ENCODE measurements at regions not wholly inside any gene's neighbourhood (a gene's known extent, or its start where the extent isn't known, plus 50 kb on each side); places are given as distances from the start of the nearest gene placed in this dataset.

GRCh38 chr14:34348592-34348991 lies 113.4 kb downstream of the SPTSSA start:
- Histone ChIP-seq H3K27me3 (replicated peaks in 2 of 5; ENCODE audit: control insufficient read depth in 4 of 5, insufficient read depth in 5 of 5, low read length in 4 of 5) (no peaks in the 10 kb centered on the region), H3K36me3 (ENCODE audit: control insufficient read depth in 4 of 4, insufficient read depth in 4 of 4, low read length in 3 of 4) (no peaks in the 10 kb centered on the region), H3K4me3 (ENCODE audit: control insufficient read depth in 1 of 7, extremely low read depth in 1 of 7, insufficient read depth in 4 of 7, low read depth in 2 of 7, low read length in 6 of 7) (no peak overlapping the region), H3K9me3 (ENCODE audit: control extremely low read depth in 1 of 5, control insufficient read depth in 4 of 5, insufficient read depth in 2 of 5, low read depth in 1 of 5, low read length in 4 of 5) (peaks cover 0 to 6% (median 0%) of the 10 kb centered on the region in 5 experiments), H3K27ac (ENCODE audit: insufficient read depth in 1 of 2, low read depth in 1 of 2, low read length in 2 of 2, poor library complexity in 1 of 2, severe bottlenecking in 2 of 2) (no peak overlapping the region), H3K4me1 (ENCODE audit: control extremely low read depth in 1 of 4, control insufficient read depth in 4 of 4, insufficient read depth in 4 of 4, low read length in 3 of 4) (no peaks in the 10 kb centered on the region)
- DNase-seq = no peak
- 88% methylated on average over 2 of the region's 6 CpGs for WGBS (ENCODE audit: insufficient coverage)
- CTCF ChIA-PET = interaction anchor here (0.6 kb wide), 1 partner anchor 577 kb away, joined by 4 read pairs; no protein-coding TSS in a partner anchor
- POLR2A ChIA-PET = no interaction called here

GRCh38 chr14:34347683-34348082 lies 114.4 kb downstream of the SPTSSA start:
- no CpG with 5 or more reads among the region's 2 CpGs for WGBS (ENCODE audit: insufficient coverage)
- no peak for DNase-seq
- CTCF ChIA-PET = no interaction called here

GRCh38 chr14:34345718-34346465 lies 116.1 kb downstream of the SPTSSA start:
- 97% methylated on average over 25 of the region's 26 CpGs for WGBS (ENCODE audit: insufficient coverage)
- ChIA-PET CTCF (interaction anchor here (1.3 kb wide), 1 partner anchor 21 kb away, joined by 3 read pairs; no protein-coding TSS in a partner anchor), POLR2A (interaction anchor here (0.8 kb wide), 1 partner anchor 17 kb away, joined by 3 read pairs; no protein-coding TSS in a partner anchor)

More at GRCh38 chr14:34347683-34348082, 114.4 kb downstream of the SPTSSA start:
- H3K9me3 ChIP-seq (ENCODE audit: control extremely low read depth in 1 of 5, control insufficient read depth in 4 of 5, insufficient read depth in 2 of 5, low read depth in 1 of 5, low read length in 4 of 5) = peaks cover 0 to 6% (median 0%) of the 10 kb centered on the region in 5 experiments
- no peaks in the 10 kb centered on the region for H3K27me3 ChIP-seq (replicated peaks in 2 of 5; ENCODE audit: control insufficient read depth in 4 of 5, insufficient read depth in 5 of 5, low read length in 4 of 5)
- POLR2A ChIA-PET = interaction anchor here (0.7 kb wide), 1 partner anchor 25 kb away, joined by 4 read pairs; no protein-coding TSS in a partner anchor
- no peaks in the 10 kb centered on the region for H3K36me3 ChIP-seq (ENCODE audit: control insufficient read depth in 4 of 4, insufficient read depth in 4 of 4, low read length in 3 of 4)
- no peak overlapping the region for H3K4me3 ChIP-seq (ENCODE audit: control insufficient read depth in 1 of 7, extremely low read depth in 1 of 7, insufficient read depth in 4 of 7, low read depth in 2 of 7, low read length in 6 of 7)
- no peaks in the 10 kb centered on the region for H3K4me1 ChIP-seq (ENCODE audit: control extremely low read depth in 1 of 4, control insufficient read depth in 4 of 4, insufficient read depth in 4 of 4, low read length in 3 of 4)
- no peak overlapping the region for H3K27ac ChIP-seq (ENCODE audit: insufficient read depth in 1 of 2, low read depth in 1 of 2, low read length in 2 of 2, poor library complexity in 1 of 2, severe bottlenecking in 2 of 2)

GRCh38 chr14:34344318-34344717 lies 117.7 kb downstream of the SPTSSA start:
- Histone ChIP-seq H3K4me1 (ENCODE audit: control extremely low read depth in 1 of 4, control insufficient read depth in 4 of 4, insufficient read depth in 4 of 4, low read length in 3 of 4) (no peaks in the 10 kb centered on the region), H3K27ac (ENCODE audit: insufficient read depth in 1 of 2, low read depth in 1 of 2, low read length in 2 of 2, poor library complexity in 1 of 2, severe bottlenecking in 2 of 2) (no peak overlapping the region), H3K27me3 (replicated peaks in 2 of 5; ENCODE audit: control insufficient read depth in 4 of 5, insufficient read depth in 5 of 5, low read length in 4 of 5) (no peaks in the 10 kb centered on the region), H3K36me3 (ENCODE audit: control insufficient read depth in 4 of 4, insufficient read depth in 4 of 4, low read length in 3 of 4) (no peaks in the 10 kb centered on the region), H3K9me3 (ENCODE audit: control extremely low read depth in 1 of 5, control insufficient read depth in 4 of 5, insufficient read depth in 2 of 5, low read depth in 1 of 5, low read length in 4 of 5) (peaks cover 0 to 6% (median 0%) of the 10 kb centered on the region in 5 experiments), H3K4me3 (ENCODE audit: control insufficient read depth in 1 of 7, extremely low read depth in 1 of 7, insufficient read depth in 4 of 7, low read depth in 2 of 7, low read length in 6 of 7) (no peak overlapping the region)
- no peak for DNase-seq
- ChIA-PET CTCF (interaction anchor here (1.3 kb wide), 1 partner anchor 19 kb away, joined by 3 read pairs; no protein-coding TSS in a partner anchor), POLR2A (no interaction called here)
- WGBS (ENCODE audit: insufficient coverage) = 94% methylated on average over 4 of the region's 5 CpGs

More at GRCh38 chr14:34345718-34346465, 116.1 kb downstream of the SPTSSA start:
- Histone ChIP-seq H3K4me1 (ENCODE audit: control extremely low read depth in 1 of 4, control insufficient read depth in 4 of 4, insufficient read depth in 4 of 4, low read length in 3 of 4) (no peaks in the 10 kb centered on the region), H3K27me3 (replicated peaks in 2 of 5; ENCODE audit: control insufficient read depth in 4 of 5, insufficient read depth in 5 of 5, low read length in 4 of 5) (no peaks in the 10 kb centered on the region), H3K9me3 (ENCODE audit: control extremely low read depth in 1 of 5, control insufficient read depth in 4 of 5, insufficient read depth in 2 of 5, low read depth in 1 of 5, low read length in 4 of 5) (peaks cover 0 to 6% (median 0%) of the 10 kb centered on the region in 5 experiments), H3K4me3 (ENCODE audit: control insufficient read depth in 1 of 7, extremely low read depth in 1 of 7, insufficient read depth in 4 of 7, low read depth in 2 of 7, low read length in 6 of 7) (no peak overlapping the region), H3K36me3 (ENCODE audit: control insufficient read depth in 4 of 4, insufficient read depth in 4 of 4, low read length in 3 of 4) (no peaks in the 10 kb centered on the region), H3K27ac (ENCODE audit: insufficient read depth in 1 of 2, low read depth in 1 of 2, low read length in 2 of 2, poor library complexity in 1 of 2, severe bottlenecking in 2 of 2) (no peak overlapping the region)
- DNase-seq = no peak

GRCh38 chr14:34340025-34340625 lies 121.9 kb downstream of the SPTSSA start:
- Histone ChIP-seq H3K27me3 (replicated peaks in 2 of 5; ENCODE audit: control insufficient read depth in 4 of 5, insufficient read depth in 5 of 5, low read length in 4 of 5) (no peaks in the 10 kb centered on the region), H3K9me3 (ENCODE audit: control extremely low read depth in 1 of 5, control insufficient read depth in 4 of 5, insufficient read depth in 2 of 5, low read depth in 1 of 5, low read length in 4 of 5) (no peaks in the 10 kb centered on the region), H3K4me1 (ENCODE audit: control extremely low read depth in 1 of 4, control insufficient read depth in 4 of 4, insufficient read depth in 4 of 4, low read length in 3 of 4) (no peaks in the 10 kb centered on the region), H3K36me3 (ENCODE audit: control insufficient read depth in 4 of 4, insufficient read depth in 4 of 4, low read length in 3 of 4) (no peaks in the 10 kb centered on the region), H3K4me3 (ENCODE audit: control insufficient read depth in 1 of 7, extremely low read depth in 1 of 7, insufficient read depth in 4 of 7, low read depth in 2 of 7, low read length in 6 of 7) (no peak overlapping the region), H3K27ac (ENCODE audit: insufficient read depth in 1 of 2, low read depth in 1 of 2, low read length in 2 of 2, poor library complexity in 1 of 2, severe bottlenecking in 2 of 2) (no peak overlapping the region)
- DNase-seq = no peak
- ChIA-PET POLR2A (no interaction called here), CTCF (no interaction called here)
- 75% methylated on average over 2 of the region's 4 CpGs for WGBS (ENCODE audit: insufficient coverage)

- 100% methylated on average over 2 of the region's 2 CpGs for WGBS (ENCODE audit: insufficient coverage)
- CTCF ChIA-PET = interaction anchor here (1.7 to 2.1 kb wide), 2 partner anchors 9 to 13 kb away, joined by 7 read pairs; no protein-coding TSS in a partner anchor
These were observed 124.0 kb downstream of the SPTSSA start for GRCh38 chr14:34338056-34338455.

GRCh38 chr14:34336501-34336900 lies 125.5 kb downstream of the SPTSSA start:
- no peaks in the 10 kb centered on the region for H3K27me3 ChIP-seq (replicated peaks in 2 of 5; ENCODE audit: control insufficient read depth in 4 of 5, insufficient read depth in 5 of 5, low read length in 4 of 5)
- POLR2A ChIA-PET = no interaction called here
- no peaks in the 10 kb centered on the region for H3K4me1 ChIP-seq (ENCODE audit: control extremely low read depth in 1 of 4, control insufficient read depth in 4 of 4, insufficient read depth in 4 of 4, low read length in 3 of 4)
- H3K27ac ChIP-seq (ENCODE audit: insufficient read depth in 1 of 2, low read depth in 1 of 2, low read length in 2 of 2, poor library complexity in 1 of 2, severe bottlenecking in 2 of 2) = no peak overlapping the region
- WGBS (ENCODE audit: insufficient coverage) = 80% methylated on average over 1 of the region's 1 CpG
- CTCF ChIA-PET = interaction anchor here (0.7 to 1.2 kb wide), 2 partner anchors 11 to 13 kb away, joined by 3 to 4 read pairs; no protein-coding TSS in a partner anchor
- H3K36me3 ChIP-seq (ENCODE audit: control insufficient read depth in 4 of 4, insufficient read depth in 4 of 4, low read length in 3 of 4) = no peaks in the 10 kb centered on the region
- H3K4me3 ChIP-seq (ENCODE audit: control insufficient read depth in 1 of 7, extremely low read depth in 1 of 7, insufficient read depth in 4 of 7, low read depth in 2 of 7, low read length in 6 of 7) = no peak overlapping the region
- no peak for DNase-seq
- no peaks in the 10 kb centered on the region for H3K9me3 ChIP-seq (ENCODE audit: control extremely low read depth in 1 of 5, control insufficient read depth in 4 of 5, insufficient read depth in 2 of 5, low read depth in 1 of 5, low read length in 4 of 5)

More at GRCh38 chr14:34338056-34338455, 124.0 kb downstream of the SPTSSA start:
- H3K4me1 ChIP-seq (ENCODE audit: control extremely low read depth in 1 of 4, control insufficient read depth in 4 of 4, insufficient read depth in 4 of 4, low read length in 3 of 4) = no peaks in the 10 kb centered on the region
- no peak overlapping the region for H3K27ac ChIP-seq (ENCODE audit: insufficient read depth in 1 of 2, low read depth in 1 of 2, low read length in 2 of 2, poor library complexity in 1 of 2, severe bottlenecking in 2 of 2)
- POLR2A ChIA-PET = no interaction called here
- no peak overlapping the region for H3K4me3 ChIP-seq (ENCODE audit: control insufficient read depth in 1 of 7, extremely low read depth in 1 of 7, insufficient read depth in 4 of 7, low read depth in 2 of 7, low read length in 6 of 7)
- H3K36me3 ChIP-seq (ENCODE audit: control insufficient read depth in 4 of 4, insufficient read depth in 4 of 4, low read length in 3 of 4) = no peaks in the 10 kb centered on the region
- H3K27me3 ChIP-seq (replicated peaks in 2 of 5; ENCODE audit: control insufficient read depth in 4 of 5, insufficient read depth in 5 of 5, low read length in 4 of 5) = no peaks in the 10 kb centered on the region
- H3K9me3 ChIP-seq (ENCODE audit: control extremely low read depth in 1 of 5, control insufficient read depth in 4 of 5, insufficient read depth in 2 of 5, low read depth in 1 of 5, low read length in 4 of 5) = no peaks in the 10 kb centered on the region
- DNase-seq = no peak

Measured in common myeloid progenitor, CD34-positive (primary cell).